ENCODE measurements at regions not wholly inside any gene's neighbourhood (a gene's known extent, or its start where the extent isn't known, plus 50 kb on each side); places are given as distances from the start of the nearest gene placed in this dataset.
"Not testable (repeated sequence)": the region's sequence is repeated elsewhere in the genome, so short reads cannot be mapped to it uniquely, and the experiment has no call there.

DNA sequence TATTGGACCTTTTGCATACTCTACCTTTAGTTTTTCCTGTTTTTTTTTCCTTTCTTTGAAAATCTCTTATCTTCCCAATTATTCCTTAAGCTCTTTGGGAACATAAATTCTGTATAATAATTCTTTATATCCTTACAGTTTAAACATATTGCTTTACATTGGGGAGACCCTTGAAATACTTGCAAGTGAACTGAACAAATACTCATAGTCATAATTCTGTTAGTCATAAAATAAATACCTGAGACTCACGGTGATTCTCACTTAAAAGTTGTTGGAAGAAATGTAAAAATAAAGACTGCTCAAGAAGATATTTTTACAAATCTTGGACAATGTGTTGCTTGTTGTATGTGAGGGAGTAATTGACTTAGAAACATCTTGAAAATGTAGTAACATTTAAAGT is 515.2 kb upstream of the POT1 start:
- DNase-seq: no peak

DNA sequence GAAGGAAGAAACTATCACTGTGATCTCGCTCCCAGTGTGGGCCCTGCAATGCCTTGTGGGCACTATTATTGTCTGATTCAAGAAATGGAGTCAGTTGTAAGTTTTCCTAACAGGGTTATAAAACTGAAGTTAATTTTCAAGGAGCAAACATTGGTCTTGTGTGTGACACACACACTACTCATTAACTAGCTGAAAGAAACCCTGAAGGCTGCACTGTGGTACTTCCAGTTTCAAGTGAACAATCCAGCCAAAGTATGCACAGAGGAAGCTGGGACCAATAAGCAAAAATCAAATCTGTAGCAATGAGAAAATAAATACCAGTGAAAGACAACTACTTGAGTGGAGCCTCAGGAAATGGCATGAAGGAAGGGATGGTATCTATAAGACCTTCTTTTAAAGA is 506.6 kb upstream of the POT1 start:
- DNase-seq: no peak

DNA sequence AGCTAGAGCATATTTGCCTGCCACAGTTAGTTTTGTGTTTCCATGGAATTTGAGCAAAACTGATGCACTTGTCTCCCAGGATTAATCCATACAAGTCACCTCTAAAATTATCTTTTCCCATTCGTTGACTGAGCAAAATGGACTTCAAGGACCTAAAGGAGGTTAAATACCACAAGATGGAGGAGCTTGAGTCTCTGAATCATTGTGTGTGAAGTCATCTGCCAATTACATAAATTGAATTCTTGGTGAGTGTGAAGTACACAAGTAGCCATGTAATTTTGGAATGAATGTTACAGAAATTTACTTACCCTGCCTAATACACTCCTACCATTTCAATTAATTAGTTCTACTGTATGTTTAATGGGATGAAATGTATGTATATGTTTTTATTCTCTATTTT is 501.7 kb upstream of the POT1 start:
- no peak for DNase-seq

GRCh38 chr7:125430013-125430412 is 500.4 kb upstream of the POT1 start:
- no peak for DNase-seq

GRCh38 chr7:125427676-125428075 is 498.1 kb upstream of the POT1 start:
- DNase-seq: no peak

GRCh38 chr7:125425506-125425905 is 495.9 kb upstream of the POT1 start:
- DNase-seq: no peak

DNA sequence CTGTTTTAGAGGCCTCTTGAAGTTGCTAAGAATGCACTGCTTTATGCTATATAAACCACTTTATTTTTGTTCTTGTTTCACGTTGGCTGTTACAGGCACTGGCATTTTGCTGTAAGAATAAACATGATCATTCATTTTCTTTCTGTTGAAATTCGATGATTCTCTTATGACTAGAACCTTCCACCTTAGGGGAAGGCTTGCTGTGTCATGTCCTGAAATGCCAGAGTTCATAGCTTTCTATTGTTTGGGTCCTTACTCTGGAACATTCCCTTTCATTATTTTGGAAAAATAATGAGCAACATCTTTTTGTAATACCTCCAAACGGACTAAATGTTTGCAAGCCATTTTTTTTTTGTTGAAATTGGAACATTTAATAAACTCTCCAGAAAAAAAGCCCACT is 495.1 kb upstream of the POT1 start:
- DNase-seq: no peak

DNA sequence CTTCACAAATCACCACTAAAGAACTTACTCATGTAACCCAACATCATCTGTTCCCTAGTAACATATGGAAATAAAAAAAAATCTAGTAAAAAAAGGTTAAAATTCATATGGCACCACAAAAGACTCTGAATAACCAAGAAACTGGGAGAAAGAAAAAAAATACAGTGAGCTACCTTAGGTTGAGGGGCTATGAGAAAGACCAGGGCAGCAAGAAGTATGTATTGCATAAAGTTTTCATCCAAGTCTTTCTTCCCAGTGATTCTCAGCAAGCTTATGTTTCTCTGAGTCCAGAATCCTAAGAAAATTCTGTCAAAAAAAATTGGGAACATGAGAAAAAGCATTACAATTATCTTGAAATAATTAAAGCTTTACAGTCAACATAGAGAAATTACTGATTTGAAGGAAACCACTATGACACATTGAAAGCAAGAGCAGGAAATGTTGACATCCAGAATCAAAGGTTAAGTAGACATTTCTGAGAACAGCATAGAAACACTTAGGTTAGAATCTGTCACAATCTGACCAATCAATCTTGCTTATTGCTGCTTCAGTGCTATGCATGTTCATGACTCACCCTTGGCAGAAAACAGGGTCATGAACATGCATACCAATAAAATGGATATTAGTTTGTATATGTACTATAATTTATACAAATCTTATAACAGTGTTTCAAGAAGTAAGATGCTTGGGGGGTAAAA is 494.0 kb upstream of the POT1 start:
- no peak for DNase-seq

DNA sequence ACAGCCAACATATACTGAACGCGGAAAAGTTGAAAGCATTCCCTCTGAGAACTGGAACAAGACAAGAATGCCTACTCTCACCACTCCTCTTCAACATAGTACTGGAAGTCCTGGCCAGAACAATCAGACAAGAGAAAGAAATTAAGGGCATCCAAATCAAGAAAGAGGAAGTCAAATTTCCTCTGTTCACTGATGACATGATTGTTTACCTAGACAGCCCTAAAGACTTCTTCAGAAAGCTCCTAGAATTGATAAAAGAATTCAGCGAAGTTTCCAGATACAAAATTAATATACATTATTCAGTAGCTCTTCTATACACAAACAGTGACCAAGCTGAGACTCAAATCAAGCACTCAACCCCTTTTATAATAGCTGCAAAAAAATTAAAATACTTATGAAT is 491.8 kb upstream of the POT1 start:
- not testable (repeated sequence) for DNase-seq

DNA sequence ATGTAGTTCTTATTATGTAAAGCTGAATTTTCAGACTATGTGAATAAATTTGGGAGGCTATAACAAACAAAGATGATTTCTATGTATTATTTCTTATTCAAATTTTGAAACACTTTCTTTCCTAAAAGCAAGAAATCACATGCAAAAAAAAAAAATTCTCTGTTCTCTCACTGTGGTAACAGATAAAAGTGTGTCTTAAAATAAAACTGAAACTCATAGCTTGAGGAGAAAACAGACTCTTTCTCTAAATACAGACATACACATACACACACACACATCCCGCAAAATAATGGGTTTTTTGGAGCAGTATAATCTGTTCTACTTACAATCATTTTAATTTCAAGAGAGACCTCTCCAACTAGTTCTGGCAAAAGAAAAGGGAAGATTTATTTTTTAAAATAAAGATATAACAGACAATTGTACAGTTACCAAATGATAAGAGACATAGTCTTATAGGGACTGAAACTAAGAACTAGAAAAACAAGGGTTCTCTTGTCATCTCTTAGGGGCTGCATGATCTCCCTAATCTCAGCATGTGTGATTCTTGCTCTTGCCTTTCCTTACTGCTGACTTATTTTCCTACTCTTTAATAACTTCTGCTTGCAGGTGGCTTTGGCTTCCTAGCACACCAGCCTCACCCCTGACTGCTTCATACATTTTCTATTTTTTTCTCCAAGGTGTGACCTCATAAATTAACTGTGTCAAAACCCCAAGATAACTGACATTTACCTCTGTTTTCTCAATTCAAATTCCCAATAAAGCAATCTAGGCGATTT is 483.5 kb upstream of the POT1 start:
- no peak for DNase-seq

GRCh38 chr7:125409921-125410320 is 480.3 kb upstream of the POT1 start:
- no peak for DNase-seq

DNA sequence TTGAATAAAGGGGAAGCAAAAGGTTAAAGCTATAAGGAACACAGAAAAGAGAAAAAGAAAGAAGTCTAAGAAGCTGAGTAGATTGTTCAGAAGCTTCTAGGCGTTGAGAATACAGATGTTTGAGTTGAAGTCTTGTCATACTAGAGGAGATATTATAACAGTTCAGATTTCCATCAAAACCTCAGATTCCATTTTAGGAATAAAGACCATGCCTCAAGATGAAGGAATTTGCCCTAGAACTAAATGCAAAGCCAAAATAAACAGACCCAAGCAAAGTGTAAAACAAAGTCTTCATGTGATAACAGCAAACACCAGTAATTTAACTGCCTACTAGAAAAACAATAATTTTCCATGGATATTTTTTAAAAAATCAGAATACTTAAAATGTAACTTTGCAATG is 476.5 kb upstream of the POT1 start:
- no peak for DNase-seq

- DNase-seq: no peak
Measured at GRCh38 chr7:125399408-125399807, 469.8 kb upstream of the POT1 start.

DNA sequence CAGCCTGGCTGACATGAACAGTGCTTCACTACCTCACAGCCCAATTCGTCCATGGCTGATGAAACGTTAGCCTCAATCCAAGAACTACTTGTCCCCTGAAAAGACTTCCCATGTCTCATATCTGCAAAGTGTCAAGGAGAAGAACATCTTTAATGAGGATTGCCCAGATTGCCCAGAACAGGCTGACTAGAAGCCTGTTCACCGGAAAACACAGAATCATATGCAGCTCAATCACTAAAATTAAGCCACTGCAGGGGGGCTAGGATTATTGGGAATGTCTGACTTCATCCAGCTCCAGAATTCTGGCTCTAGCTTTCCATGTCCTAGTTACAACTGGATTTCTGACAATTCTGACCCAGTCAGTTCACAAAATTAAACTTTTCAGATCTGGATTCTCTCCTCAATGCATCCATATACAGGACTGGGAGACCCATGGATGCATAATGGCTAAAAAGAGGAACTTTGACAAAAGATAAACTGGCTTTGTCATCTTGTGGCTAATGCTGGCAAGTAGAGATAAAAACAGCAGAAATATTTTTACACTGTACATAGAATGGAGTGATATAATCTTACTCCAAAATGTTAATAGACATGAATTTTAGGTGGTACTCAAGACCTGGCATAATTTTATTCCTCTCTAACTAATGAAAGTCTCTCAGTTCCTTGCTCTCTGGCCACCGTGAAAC is 467.0 kb upstream of the POT1 start:
- no peak for DNase-seq

DNA sequence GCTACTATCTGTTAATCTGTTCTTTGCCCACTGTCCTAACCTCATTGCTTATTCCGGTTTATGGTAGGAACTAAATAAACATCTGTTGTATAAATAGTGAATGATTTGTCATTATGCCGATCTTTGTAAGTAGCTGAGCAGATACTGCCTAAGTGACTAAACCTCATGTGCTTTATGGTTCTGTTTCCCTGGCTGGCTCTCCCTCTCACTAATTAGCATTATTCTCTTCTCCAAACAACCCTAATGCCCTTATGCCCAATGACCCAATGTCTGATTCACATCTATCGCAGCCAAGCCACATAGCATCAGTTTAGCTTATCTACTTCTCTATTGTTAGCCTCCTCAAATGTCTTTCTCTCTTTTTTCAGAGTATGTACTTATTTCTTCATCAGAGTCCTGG is 462.3 kb upstream of the POT1 start:
- DNase-seq: no peak

GRCh38 chr7:125390981-125391380 is 461.4 kb upstream of the POT1 start:
- no peak for DNase-seq

- DNase-seq: no peak
Measured at GRCh38 chr7:125386211-125386610, 456.6 kb upstream of the POT1 start.

- no peak for DNase-seq
Measured at GRCh38 chr7:125383324-125383723, 453.7 kb upstream of the POT1 start.

DNA sequence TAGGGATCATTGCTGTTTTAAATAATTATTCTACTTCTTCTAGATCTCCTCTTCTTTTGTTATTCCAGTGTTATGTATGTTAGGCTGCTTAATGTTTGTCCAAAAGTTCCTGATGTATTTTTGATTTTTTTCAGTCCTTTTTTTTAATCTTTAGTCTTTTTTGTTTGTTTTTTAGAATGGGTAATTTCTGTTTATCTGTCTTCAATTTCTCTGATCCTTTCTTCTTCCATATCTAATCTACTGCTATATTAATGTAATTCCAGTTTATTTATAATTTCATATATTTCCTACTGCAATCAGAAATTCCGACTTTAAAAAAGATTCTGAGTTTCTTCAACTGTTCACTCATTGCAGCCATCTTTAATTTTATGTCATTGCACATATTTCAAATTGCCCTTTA is 452.8 kb upstream of the POT1 start:
- DNase-seq: no peak

DNA sequence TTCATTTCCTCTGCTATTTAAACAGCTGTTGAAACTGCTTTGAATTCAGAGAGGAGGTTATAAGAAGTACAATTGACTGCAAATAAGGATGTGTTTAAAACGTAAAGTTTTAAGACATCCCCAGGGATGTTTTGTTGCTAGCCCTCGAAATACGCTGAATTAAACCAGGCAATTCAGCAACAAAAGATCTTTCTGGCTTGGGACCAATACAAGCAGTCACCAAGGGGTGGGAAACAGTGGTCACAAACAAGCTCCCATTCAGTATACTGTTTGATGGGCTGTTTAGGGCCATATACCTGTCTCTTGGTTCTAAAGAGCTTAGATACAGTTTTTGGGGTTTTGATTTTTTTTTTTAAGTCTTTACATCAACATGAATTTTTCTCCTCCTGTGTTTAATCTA is 446.3 kb upstream of the POT1 start:
- no peak for DNase-seq

DNA sequence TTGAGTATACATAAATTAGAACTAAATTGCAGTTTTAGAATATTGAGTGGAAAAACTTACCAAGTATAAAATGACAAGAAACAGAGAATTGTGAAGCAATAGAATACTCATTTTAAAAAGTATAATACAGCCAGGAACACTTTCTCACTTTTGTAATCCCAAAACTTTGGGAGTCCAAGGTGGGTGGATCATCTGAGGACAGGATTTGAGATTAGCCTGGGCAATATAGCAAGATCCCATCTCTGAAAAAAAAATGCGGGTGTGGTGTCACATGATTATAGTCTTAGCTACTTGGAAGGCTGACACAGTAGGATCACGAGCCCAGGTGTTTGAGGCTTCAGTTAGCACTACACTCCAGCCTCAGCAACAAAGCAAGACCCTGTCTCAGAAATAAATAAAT is 440.9 kb upstream of the POT1 start:
- DNase-seq: no peak

- DNase-seq: no peak
Measured at GRCh38 chr7:125363873-125364272, 434.2 kb upstream of the POT1 start.

GRCh38 chr7:125358551-125359167 is 429.0 kb upstream of the POT1 start:
- no peak for DNase-seq

Data from right hindlimb (tissue), 1 donor.